Panc1 (cell line): ENCODE measurements at regions not wholly inside any gene's neighbourhood (a gene's known extent, or its start where the extent isn't known, plus 50 kb on each side); places are given as distances from the start of the nearest gene placed in this dataset.
"Not testable (repeated sequence)": the region's sequence is repeated elsewhere in the genome, so short reads cannot be mapped to it uniquely, and the experiment has no call there.

Source experiments
- CTCF ChIP-seq: fragments of 450-650 bp; IDR thresholded peaks from 2 replicates; pipeline ENCODE4 v1.5.1; 2017; ENCODE audit warnings: mild to moderate bottlenecking
- SIN3A ChIP-seq: IDR thresholded peaks from 2 replicates; pipeline ENCODE4 v1.6.1; 2012; ENCODE audit warnings: low read depth, mild to moderate bottlenecking, low read length, moderate library complexity, borderline replicate concordance; ENCODE audit not compliant: insufficient read depth

- TF ChIP-seq SIN3A, CTCF: not testable (repeated sequence)
Measured at GRCh38 chr2:120545007-120545406, 190.7 kb upstream of the GLI2 start.
